IMR-90 (cell line): ENCODE measurements at regions not wholly inside any gene's neighbourhood (a gene's known extent, or its start where the extent isn't known, plus 50 kb on each side); places are given as distances from the start of the nearest gene placed in this dataset.

Source experiments
- ATAC-seq: fragments of 200-7000 bp; cut with Tn5 transposase; 2 replicates; pipeline ENCODE4 v1.9.1; 2020; ENCODE audit warnings: low read depth, mild to moderate bottlenecking, moderate library complexity
- BruUV-seq: library from RNA; stranded (reverse); fragments of 400-500 nt; replicated peaks from 2 replicates; lab custom pipeline; 2021; lab: Mats Ljungman, UMichigan
- CTCF ChIA-PET: fragments of 300-600 bp; formaldehyde crosslinking; extraction: SDS; loops from one replicate; lab custom pipeline; 2021; ENCODE audit warnings: antibody characterized with exemption; lab: Yijun Ruan, JAX
- POLR2A ChIA-PET: fragments of 300-600 bp; sonication (Branson Sonifier 250); formaldehyde crosslinking; loops from one replicate; lab custom pipeline; 2022; ENCODE audit warnings: antibody characterized with exemption; ENCODE audit not compliant: unreplicated experiment; lab: Charles Lee
- DNase-seq: peaks from one replicate; pipeline ENCODE4 v3.0.0; 2013
- H2AFZ ChIP-seq: replicated peaks from 2 replicates; pipeline ENCODE3; 2013; ENCODE audit warnings: low read length, mild to moderate bottlenecking; ENCODE audit not compliant: poor library complexity
- H2AK5ac ChIP-seq: 2 replicates; pipeline ENCODE4 v1.6.1; 2013; ENCODE audit warnings: low read depth, low read length, inconsistent platforms
- H2AK9ac ChIP-seq: replicated peaks from 2 replicates; pipeline ENCODE3; 2013; ENCODE audit warnings: mild to moderate bottlenecking, low read depth, low read length, moderate library complexity; ENCODE audit not compliant: poor library complexity
- H2BK120ac ChIP-seq: 2 replicates; pipeline ENCODE4 v1.6.1; 2013; ENCODE audit warnings: low read depth, low read length, inconsistent platforms
- H2BK15ac ChIP-seq: 3 replicates; pipeline ENCODE4 v1.6.1; 2013; ENCODE audit warnings: low read depth, low read length, inconsistent platforms
- H2BK20ac ChIP-seq: 2 replicates; pipeline ENCODE4 v1.6.1; 2013; ENCODE audit warnings: low read depth, mild to moderate bottlenecking, inconsistent platforms, low read length, moderate library complexity
- H2BK5ac ChIP-seq: 2 replicates; pipeline ENCODE4 v1.6.1; 2013; ENCODE audit warnings: mild to moderate bottlenecking, low read depth, low read length, inconsistent platforms; ENCODE audit not compliant: poor library complexity, severe bottlenecking
- H3K14ac ChIP-seq: replicated peaks from 2 replicates; pipeline ENCODE4 v1.6.1; 2013; ENCODE audit warnings: low read depth, low read length, inconsistent platforms
- H3K18ac ChIP-seq: 2 replicates; pipeline ENCODE4 v1.6.1; 2013; ENCODE audit warnings: low read depth, low read length, control low read depth
- H3K23ac ChIP-seq: 2 replicates; pipeline ENCODE4 v1.6.1; 2013; ENCODE audit warnings: low read depth, low read length, inconsistent platforms
- H3K27ac ChIP-seq: 2 replicates; pipeline ENCODE4 v1.5.1; 2013; ENCODE audit warnings: mild to moderate bottlenecking, control low read depth, low read length; ENCODE audit not compliant: insufficient read depth
- H3K27me3 ChIP-seq: 2 replicates; pipeline ENCODE4 v1.6.1; 2013; ENCODE audit warnings: low read length; ENCODE audit not compliant: control insufficient read depth, insufficient read depth
- H3K36me3 ChIP-seq: 2 replicates; pipeline ENCODE4 v1.6.1; 2013; ENCODE audit warnings: low read length, mixed read lengths; ENCODE audit not compliant: control insufficient read depth, insufficient read depth
- H3K4ac ChIP-seq: 2 replicates; pipeline ENCODE4 v1.6.1; 2013; ENCODE audit warnings: low read depth, low read length, inconsistent platforms
- H3K4me1 ChIP-seq: 2 replicates; pipeline ENCODE4 v1.6.1; 2013; ENCODE audit warnings: low read length, mixed read lengths; ENCODE audit not compliant: control insufficient read depth, insufficient read depth
- H3K4me2 ChIP-seq: 2 replicates; pipeline ENCODE4 v1.6.1; 2013; ENCODE audit warnings: low read depth, mild to moderate bottlenecking, control low read depth, low read length, moderate library complexity
- H3K4me3 ChIP-seq: 2 replicates; pipeline ENCODE4 v1.5.1; 2013; ENCODE audit warnings: low read depth, mild to moderate bottlenecking, control low read depth, low read length, moderate library complexity; ENCODE audit not compliant: insufficient read depth
- H3K56ac ChIP-seq: 2 replicates; pipeline ENCODE4 v1.6.1; 2013; ENCODE audit warnings: low read length, inconsistent platforms; ENCODE audit not compliant: insufficient read depth; ENCODE audit errors: extremely low read depth
- H3K79me1 ChIP-seq, 2 experiments: 2 replicates each; pipeline ENCODE4 v1.6.1; 2013; ENCODE audit warnings: low read length in 2 of 2, inconsistent platforms in 1 of 2, low read depth in 1 of 2
- H3K9ac ChIP-seq: 2 replicates; pipeline ENCODE4 v1.6.1; 2013; ENCODE audit warnings: low read depth, low read length, control low read depth
- H3K9me1 ChIP-seq: 2 replicates; pipeline ENCODE4 v1.6.1; 2013; ENCODE audit warnings: low read length, inconsistent platforms; ENCODE audit not compliant: insufficient read depth
- H3K9me3 ChIP-seq: 2 replicates; pipeline ENCODE4 v1.6.1; 2013; ENCODE audit warnings: low read length; ENCODE audit not compliant: control insufficient read depth, insufficient read depth
- H4K20me1 ChIP-seq: 2 replicates; pipeline ENCODE4 v1.6.1; 2013; ENCODE audit warnings: low read length, inconsistent platforms; ENCODE audit not compliant: insufficient read depth
- H4K5ac ChIP-seq: 2 replicates; pipeline ENCODE4 v1.6.1; 2013; ENCODE audit warnings: mild to moderate bottlenecking, low read depth, low read length, control low read depth
- H4K8ac ChIP-seq, 2 experiments: 2 replicates each; pipeline ENCODE4 v1.6.1; 2013; ENCODE audit warnings: low read depth in 2 of 2, low read length in 2 of 2, control low read depth in 1 of 2, inconsistent platforms in 1 of 2
- H4K91ac ChIP-seq: 2 replicates; pipeline ENCODE4 v1.6.1; 2013; ENCODE audit warnings: low read depth, low read length, inconsistent platforms; ENCODE audit not compliant: insufficient read depth
- BHLHE40 ChIP-seq: fragments of 150-350 bp; IDR thresholded peaks from 2 replicates; pipeline ENCODE4 v1.6.1; 2016; ENCODE audit warnings: mild to moderate bottlenecking, low read depth, low read length
- CEBPB ChIP-seq: IDR thresholded peaks from 2 replicates; pipeline ENCODE4 v1.6.1; 2012; ENCODE audit warnings: low read depth, low read length, improper control_type of control experiment
- CHD1 ChIP-seq: IDR thresholded peaks from 2 replicates; pipeline ENCODE4 v1.6.1; 2012; ENCODE audit warnings: low read depth, low read length, improper control_type of control experiment
- FOS ChIP-seq: fragments of 150-350 bp; IDR thresholded peaks from 2 replicates; pipeline ENCODE4 v1.6.1; 2016; ENCODE audit warnings: low read depth, low read length
- MAFK ChIP-seq: IDR thresholded peaks from 2 replicates; pipeline ENCODE4 v1.6.1; 2012; ENCODE audit warnings: low read depth, low read length, improper control_type of control experiment
- MAZ ChIP-seq: IDR thresholded peaks from 2 replicates; pipeline ENCODE4 v1.6.1; 2012; ENCODE audit warnings: low read depth, mild to moderate bottlenecking, low read length, improper control_type of control experiment, moderate library complexity, borderline replicate concordance
- MXI1 ChIP-seq: IDR thresholded peaks from 2 replicates; pipeline ENCODE4 v1.6.1; 2012; ENCODE audit warnings: low read depth, mild to moderate bottlenecking, low read length, moderate library complexity, borderline replicate concordance
- NFE2L2 ChIP-seq: fragments of 150-350 bp; IDR thresholded peaks from 2 replicates; pipeline ENCODE4 v1.6.1; 2016; ENCODE audit warnings: low read depth, mild to moderate bottlenecking, low read length
- POLR2A ChIP-seq: IDR thresholded peaks from 2 replicates; pipeline ENCODE4 v1.6.1; 2012; ENCODE audit warnings: mild to moderate bottlenecking, low read depth, low read length
- RAD21 ChIP-seq: IDR thresholded peaks from 2 replicates; pipeline ENCODE4 v1.6.1; 2012; ENCODE audit warnings: low read length, improper control_type of control experiment
- RCOR1 ChIP-seq: IDR thresholded peaks from 2 replicates; pipeline ENCODE4 v1.6.1; 2012; ENCODE audit warnings: mild to moderate bottlenecking, low read length, improper control_type of control experiment; ENCODE audit not compliant: insufficient replicate concordance
- RFX5 ChIP-seq: IDR thresholded peaks from 2 replicates; pipeline ENCODE4 v1.8.0; 2012; ENCODE audit warnings: low read depth, mild to moderate bottlenecking, low read length, moderate library complexity
- SMC3 ChIP-seq: fragments of 150-350 bp; IDR thresholded peaks from 2 replicates; pipeline ENCODE4 v1.6.1; 2016; ENCODE audit warnings: low read depth, mild to moderate bottlenecking, antibody characterized with exemption, low read length, moderate library complexity
- WGBS, 2 experiments: methylation state at CpG; one replicate each; pipeline versions ENCODE4 v1.1.5 to v1.1.7; 2013; ENCODE audit warnings: missing lambda C conversion rate in 2 of 2; ENCODE audit not compliant: insufficient read length in 1 of 2; ENCODE audit errors: extremely low coverage in 2 of 2; 5-methylcytosine and 5-hydroxymethylcytosine counted together
- dilution Hi-C: fragments of 300-500 bp; cut with HindIII; formaldehyde crosslinking; loops from one replicate; pipeline ENCODE4 v1.14.3; 2018; ENCODE audit warnings: low sequenced_read_pairs; ENCODE audit not compliant: unreplicated experiment
- in situ Hi-C: fragments of 300-500 bp; cut with MboI; formaldehyde crosslinking; loops from 3 replicates; pipeline ENCODE4 v1.14.3; 2019; ENCODE audit warnings: low sequenced_read_pairs, inconsistent platforms, mixed read lengths
- intact Hi-C: fragments of 100-400 bp; cut with micrococcal nuclease; formaldehyde crosslinking; loops from 2 replicates; pipeline ENCODE4 v1.10.0; 2022
- TF ChIP-seq, protein P1 (sequence below): fragments of 150-350 bp; IDR thresholded peaks from 2 replicates; pipeline ENCODE4 v1.6.1; 2016; ENCODE audit warnings: low read depth, mild to moderate bottlenecking, low read length, moderate library complexity, borderline replicate concordance
- TF ChIP-seq, protein P2 (sequence below): fragments of 150-350 bp; IDR thresholded peaks from 2 replicates; pipeline ENCODE4 v1.6.1; 2017; ENCODE audit warnings: mild to moderate bottlenecking, antibody characterized with exemption, low read length, low read depth
- TF ChIP-seq, protein P3 (sequence below): conservative IDR thresholded peaks from 2 replicates; pipeline ENCODE4 v1.5.1; 2012; ENCODE audit warnings: mild to moderate bottlenecking, low read depth, low read length, improper control_type of control experiment

DNA sequence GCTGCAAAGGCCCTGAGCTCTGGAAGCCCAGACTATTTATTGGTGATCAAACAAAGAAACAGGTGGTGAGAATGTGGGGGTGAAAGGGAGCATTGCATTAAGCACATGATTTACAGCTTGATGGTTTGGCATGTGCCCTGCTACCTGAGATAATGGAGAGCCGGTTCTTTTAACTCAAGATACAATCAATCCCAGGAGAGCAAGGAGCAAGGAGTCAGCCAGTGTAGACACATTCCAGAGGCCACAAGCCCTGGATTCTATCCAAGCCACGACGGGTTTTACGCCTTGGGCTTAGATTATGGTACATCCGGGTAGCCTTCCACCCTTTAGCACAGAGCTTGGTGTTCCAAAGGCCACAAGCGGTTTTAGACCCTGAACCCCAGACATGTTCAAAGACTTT, 292.2 kb downstream of the CYLC2 start:
- in situ Hi-C loops (no loop called here), intact Hi-C loops (no loop called here), dilution Hi-C loops (no loop called here)
- Histone ChIP-seq H3K9me3 (peaks cover 5% of the 10 kb centered on the region), H4K91ac (no peak overlapping the region), H2BK5ac (no peak overlapping the region), H3K4me2 (no peak overlapping the region), H4K5ac (no peak overlapping the region), H3K4me3 (no peak overlapping the region), H3K9ac (no peak overlapping the region), H3K27me3 (no peaks in the 10 kb centered on the region), H2AK5ac (no peak overlapping the region), H2AFZ (no peak overlapping the region), H3K23ac (no peak overlapping the region), H2AK9ac (no peak overlapping the region), H4K8ac (no peak overlapping the region), H3K18ac (no peak overlapping the region), H4K20me1 (no peaks in the 10 kb centered on the region), H3K14ac (no peak overlapping the region), H3K79me1 (no peaks in the 10 kb centered on the region), H2BK15ac (no peak overlapping the region), H3K56ac (no peak overlapping the region), H3K4me1 (no peaks in the 10 kb centered on the region), H3K9me1 (no peaks in the 10 kb centered on the region), H2BK20ac (no peak overlapping the region), H3K27ac (no peak overlapping the region), H3K36me3 (no peaks in the 10 kb centered on the region), H2BK120ac (no peak overlapping the region), H3K4ac (no peak overlapping the region)
- TF ChIP-seq POLR2A (no peak), CHD1 (no peak), CEBPB (no peak), MXI1 (no peak), MAZ (no peak), SMC3 (no peak), FOS (no peak), RAD21 (no peak), RFX5 (no peak), NFE2L2 (no peak), BHLHE40 (no peak), RCOR1 (no peak), MAFK (no peak)
- TF ChIP-seq, protein P1, sequence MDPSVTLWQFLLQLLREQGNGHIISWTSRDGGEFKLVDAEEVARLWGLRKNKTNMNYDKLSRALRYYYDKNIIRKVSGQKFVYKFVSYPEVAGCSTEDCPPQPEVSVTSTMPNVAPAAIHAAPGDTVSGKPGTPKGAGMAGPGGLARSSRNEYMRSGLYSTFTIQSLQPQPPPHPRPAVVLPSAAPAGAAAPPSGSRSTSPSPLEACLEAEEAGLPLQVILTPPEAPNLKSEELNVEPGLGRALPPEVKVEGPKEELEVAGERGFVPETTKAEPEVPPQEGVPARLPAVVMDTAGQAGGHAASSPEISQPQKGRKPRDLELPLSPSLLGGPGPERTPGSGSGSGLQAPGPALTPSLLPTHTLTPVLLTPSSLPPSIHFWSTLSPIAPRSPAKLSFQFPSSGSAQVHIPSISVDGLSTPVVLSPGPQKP, result no peak
- TF ChIP-seq, protein P2, sequence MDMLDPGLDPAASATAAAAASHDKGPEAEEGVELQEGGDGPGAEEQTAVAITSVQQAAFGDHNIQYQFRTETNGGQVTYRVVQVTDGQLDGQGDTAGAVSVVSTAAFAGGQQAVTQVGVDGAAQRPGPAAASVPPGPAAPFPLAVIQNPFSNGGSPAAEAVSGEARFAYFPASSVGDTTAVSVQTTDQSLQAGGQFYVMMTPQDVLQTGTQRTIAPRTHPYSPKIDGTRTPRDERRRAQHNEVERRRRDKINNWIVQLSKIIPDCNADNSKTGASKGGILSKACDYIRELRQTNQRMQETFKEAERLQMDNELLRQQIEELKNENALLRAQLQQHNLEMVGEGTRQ, result no peak
- TF ChIP-seq, protein P3, sequence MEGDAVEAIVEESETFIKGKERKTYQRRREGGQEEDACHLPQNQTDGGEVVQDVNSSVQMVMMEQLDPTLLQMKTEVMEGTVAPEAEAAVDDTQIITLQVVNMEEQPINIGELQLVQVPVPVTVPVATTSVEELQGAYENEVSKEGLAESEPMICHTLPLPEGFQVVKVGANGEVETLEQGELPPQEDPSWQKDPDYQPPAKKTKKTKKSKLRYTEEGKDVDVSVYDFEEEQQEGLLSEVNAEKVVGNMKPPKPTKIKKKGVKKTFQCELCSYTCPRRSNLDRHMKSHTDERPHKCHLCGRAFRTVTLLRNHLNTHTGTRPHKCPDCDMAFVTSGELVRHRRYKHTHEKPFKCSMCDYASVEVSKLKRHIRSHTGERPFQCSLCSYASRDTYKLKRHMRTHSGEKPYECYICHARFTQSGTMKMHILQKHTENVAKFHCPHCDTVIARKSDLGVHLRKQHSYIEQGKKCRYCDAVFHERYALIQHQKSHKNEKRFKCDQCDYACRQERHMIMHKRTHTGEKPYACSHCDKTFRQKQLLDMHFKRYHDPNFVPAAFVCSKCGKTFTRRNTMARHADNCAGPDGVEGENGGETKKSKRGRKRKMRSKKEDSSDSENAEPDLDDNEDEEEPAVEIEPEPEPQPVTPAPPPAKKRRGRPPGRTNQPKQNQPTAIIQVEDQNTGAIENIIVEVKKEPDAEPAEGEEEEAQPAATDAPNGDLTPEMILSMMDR, result no peak
- no TSS peak for BruUV-seq
- 69% methylated on average over 4 of the region's 6 CpGs; no CpG with 5 or more reads in 1 of the 2 experiments for WGBS, 2 experiments
- CTCF ChIA-PET, result no interaction called here
- no peak for ATAC-seq
- no peak for DNase-seq
- POLR2A ChIA-PET, result no interaction called here
